Vagina (tissue), 2 donors: ENCODE measurements at regions not wholly inside any gene's neighbourhood (a gene's known extent, or its start where the extent isn't known, plus 50 kb on each side); places are given as distances from the start of the nearest gene placed in this dataset.

Experiments
- DNase-seq, 2 donors: peaks; one replicate each; pipeline ENCODE4 v3.0.0-alpha.2; 2017; ENCODE audit errors: extremely low spot score in 2 of 2
- H3K27ac ChIP-seq: fragments of 200-600 bp; sonication (generic); one replicate; pipeline ENCODE4 v1.5.1; 2019
- H3K27me3 ChIP-seq: fragments of 200-600 bp; sonication (generic); one replicate; pipeline ENCODE4 v1.5.1; 2019
- H3K36me3 ChIP-seq, 2 donors: fragments of 200-600 bp; sonication (generic); one replicate each; pipeline ENCODE4 v1.5.1; 2017 to 2019
- H3K4me1 ChIP-seq: fragments of 200-600 bp; sonication (generic); one replicate; pipeline ENCODE4 v1.5.1; 2019
- H3K4me3 ChIP-seq, 2 donors: fragments of 200-600 bp; sonication (generic); 1 replicate in 1 of 2; 2 replicates in 1 of 2; pipeline ENCODE4 v1.5.1; 2016 to 2019
- H3K9me3 ChIP-seq: fragments of 200-600 bp; sonication (generic); one replicate; pipeline ENCODE4 v1.5.1; 2019
- POLR2A ChIP-seq, 2 donors: fragments of 450-650 bp; IDR thresholded peaks; one replicate each; pipeline ENCODE4 v1.6.1; 2017; ENCODE audit warnings: antibody characterized with exemption in 2 of 2, mild to moderate bottlenecking in 2 of 2, moderate library complexity in 2 of 2
- POLR2AphosphoS5 ChIP-seq, 2 donors: sonication (generic); formaldehyde crosslinking; IDR thresholded peaks; one replicate each; pipeline ENCODE4 v1.9.0; 2017; ENCODE audit warnings: antibody characterized with exemption in 2 of 2, mild to moderate bottlenecking in 2 of 2, low read depth in 1 of 2; ENCODE audit not compliant: insufficient read depth in 1 of 2
- intact Hi-C: fragments of 100-400 bp; cut with DNase I; formaldehyde crosslinking; loops from one replicate; pipeline ENCODE4 v1.15.1; 2023
- TF ChIP-seq, protein P1 (sequence below), 3 experiments: fragments of 450-650 bp in 2 of 3; fragments of 200-600 bp in 1 of 3; sonication (generic) in 1 of 3; IDR thresholded peaks; one replicate each; pipeline ENCODE4 v1.5.1; 2017 to 2019; ENCODE audit warnings: antibody characterized with exemption in 3 of 3, mild to moderate bottlenecking in 2 of 3, moderate library complexity in 2 of 3

DNA sequence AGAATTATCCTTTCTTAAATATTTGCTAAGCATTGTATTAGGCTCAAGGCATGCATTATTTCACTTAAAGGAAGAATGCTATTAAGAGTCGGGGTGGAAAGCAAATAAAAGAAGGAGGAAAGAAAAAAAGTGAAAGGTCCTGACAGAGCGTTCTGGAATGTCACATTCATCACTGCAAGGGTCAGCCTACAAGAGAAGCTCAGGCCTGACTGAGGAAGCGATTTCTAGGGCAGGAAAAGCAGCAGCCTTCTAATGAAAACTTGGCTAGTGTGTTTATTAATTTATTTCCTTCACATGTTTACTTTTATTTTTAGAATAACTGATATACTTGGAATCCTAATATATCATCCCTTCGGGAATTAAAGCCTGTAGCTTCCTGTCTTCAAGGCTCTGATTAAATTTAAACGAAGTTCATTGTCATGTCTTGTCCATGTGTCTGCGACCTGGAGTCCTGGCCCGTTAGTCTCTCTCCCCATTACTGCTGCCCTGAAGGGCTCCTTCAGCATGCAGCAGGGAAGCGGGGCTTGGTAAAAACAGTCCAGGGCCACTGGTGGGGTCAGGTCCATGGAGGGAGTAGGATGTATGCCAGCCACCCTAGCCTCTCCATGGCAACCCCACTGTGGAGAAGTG is 119.2 kb upstream of the CCDC68 start:
- intact Hi-C loops, result no loop called here
- Histone ChIP-seq H3K27ac (no peak overlapping the region), H3K4me3 (no peak overlapping the region), H3K36me3 (no peaks in the 10 kb centered on the region), H3K9me3 (no peaks in the 10 kb centered on the region), H3K27me3 (no peaks in the 10 kb centered on the region), H3K4me1 (no peaks in the 10 kb centered on the region)
- DNase-seq, result no peak
- TF ChIP-seq POLR2AphosphoS5 (IDR thresholded peaks at IDR 0.05; ENCODE audit: insufficient read depth in 1 of 2, low read depth in 1 of 2) (no peak), POLR2A (IDR thresholded peaks at IDR 0.05) (no peak)
- TF ChIP-seq, protein P1, sequence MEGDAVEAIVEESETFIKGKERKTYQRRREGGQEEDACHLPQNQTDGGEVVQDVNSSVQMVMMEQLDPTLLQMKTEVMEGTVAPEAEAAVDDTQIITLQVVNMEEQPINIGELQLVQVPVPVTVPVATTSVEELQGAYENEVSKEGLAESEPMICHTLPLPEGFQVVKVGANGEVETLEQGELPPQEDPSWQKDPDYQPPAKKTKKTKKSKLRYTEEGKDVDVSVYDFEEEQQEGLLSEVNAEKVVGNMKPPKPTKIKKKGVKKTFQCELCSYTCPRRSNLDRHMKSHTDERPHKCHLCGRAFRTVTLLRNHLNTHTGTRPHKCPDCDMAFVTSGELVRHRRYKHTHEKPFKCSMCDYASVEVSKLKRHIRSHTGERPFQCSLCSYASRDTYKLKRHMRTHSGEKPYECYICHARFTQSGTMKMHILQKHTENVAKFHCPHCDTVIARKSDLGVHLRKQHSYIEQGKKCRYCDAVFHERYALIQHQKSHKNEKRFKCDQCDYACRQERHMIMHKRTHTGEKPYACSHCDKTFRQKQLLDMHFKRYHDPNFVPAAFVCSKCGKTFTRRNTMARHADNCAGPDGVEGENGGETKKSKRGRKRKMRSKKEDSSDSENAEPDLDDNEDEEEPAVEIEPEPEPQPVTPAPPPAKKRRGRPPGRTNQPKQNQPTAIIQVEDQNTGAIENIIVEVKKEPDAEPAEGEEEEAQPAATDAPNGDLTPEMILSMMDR (IDR thresholded peaks at IDR 0.05), result no peak

- no peak overlapping the region for H3K27ac ChIP-seq
- TF ChIP-seq POLR2AphosphoS5 (IDR thresholded peaks at IDR 0.05; ENCODE audit: insufficient read depth in 1 of 2, low read depth in 1 of 2) (no peak), POLR2A (IDR thresholded peaks at IDR 0.05) (no peak)
- TF ChIP-seq, protein P1 (IDR thresholded peaks at IDR 0.05), result no peak
- intact Hi-C loops, result no loop called here
- DNase-seq, result no peak
- H3K4me1 ChIP-seq, result no peaks in the 10 kb centered on the region
- H3K9me3 ChIP-seq, result no peaks in the 10 kb centered on the region
- H3K4me3 ChIP-seq, result no peak overlapping the region
- H3K27me3 ChIP-seq, result no peaks in the 10 kb centered on the region
- H3K36me3 ChIP-seq, result no peaks in the 10 kb centered on the region
Measured at GRCh38 chr18:55076643-55077218, 117.5 kb upstream of the CCDC68 start.

GRCh38 chr18:55073834-55074233 is 114.6 kb upstream of the CCDC68 start:
- TF ChIP-seq, protein P1 (IDR thresholded peaks at IDR 0.05), result no peak
- TF ChIP-seq POLR2A (IDR thresholded peaks at IDR 0.05), result no peak
- TF ChIP-seq POLR2AphosphoS5 (IDR thresholded peaks at IDR 0.05; ENCODE audit: insufficient read depth in 1 of 2, low read depth in 1 of 2), result no peak
- intact Hi-C loops, result no loop called here
- Histone ChIP-seq H3K9me3 (no peaks in the 10 kb centered on the region), H3K36me3 (no peaks in the 10 kb centered on the region), H3K27ac (no peak overlapping the region), H3K27me3 (no peaks in the 10 kb centered on the region), H3K4me1 (no peaks in the 10 kb centered on the region), H3K4me3 (no peak overlapping the region)
- no peak for DNase-seq

DNA sequence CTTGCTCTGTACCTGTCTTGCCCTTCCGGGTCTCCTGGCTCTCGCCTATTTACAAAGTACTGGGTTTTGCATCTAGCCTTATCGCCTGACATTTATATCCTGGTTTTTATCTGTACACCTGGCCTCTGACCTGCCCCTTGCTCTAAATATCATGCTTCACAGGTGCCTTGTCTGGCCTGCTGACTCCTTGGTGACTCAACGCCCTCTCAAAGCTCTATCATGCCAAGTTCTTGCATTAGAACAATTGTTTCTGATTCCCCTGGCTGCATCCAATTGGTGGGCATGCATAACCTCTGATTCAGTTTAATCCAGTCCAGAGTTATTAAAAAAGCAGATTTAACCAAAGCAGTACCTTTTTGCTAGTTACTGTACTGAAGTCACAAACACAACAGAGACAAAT is 113.9 kb upstream of the CCDC68 start:
- no peak for TF ChIP-seq POLR2A (IDR thresholded peaks at IDR 0.05)
- TF ChIP-seq, protein P1 (IDR thresholded peaks at IDR 0.05), result no peak
- no peak for TF ChIP-seq POLR2AphosphoS5 (IDR thresholded peaks at IDR 0.05; ENCODE audit: insufficient read depth in 1 of 2, low read depth in 1 of 2)
- intact Hi-C loops, result no loop called here
- Histone ChIP-seq H3K4me1 (no peaks in the 10 kb centered on the region), H3K4me3 (no peak overlapping the region), H3K27me3 (no peaks in the 10 kb centered on the region), H3K27ac (no peak overlapping the region), H3K9me3 (no peaks in the 10 kb centered on the region), H3K36me3 (no peaks in the 10 kb centered on the region)
- no peak for DNase-seq

DNA sequence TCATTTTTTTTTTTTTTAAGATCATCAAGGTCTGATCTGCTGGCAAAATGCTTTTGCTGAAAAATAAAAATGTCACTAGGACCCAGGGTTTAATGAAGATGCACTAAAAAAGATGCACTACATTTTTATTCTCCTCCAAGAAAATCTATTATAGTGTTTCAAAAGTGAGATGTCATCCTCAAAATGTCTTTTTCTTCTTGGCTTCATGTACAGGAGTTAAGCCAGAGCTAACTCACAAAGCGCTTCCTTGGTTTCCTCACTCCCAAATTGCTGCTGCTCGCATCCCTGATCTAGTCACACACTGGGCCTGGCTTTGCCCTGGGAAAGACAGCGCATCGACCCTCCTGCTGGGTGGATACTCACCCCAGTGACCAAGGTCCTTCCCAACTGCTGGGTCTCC is 113.4 kb upstream of the CCDC68 start:
- H3K9me3 ChIP-seq, result no peaks in the 10 kb centered on the region
- H3K27me3 ChIP-seq, result no peaks in the 10 kb centered on the region
- intact Hi-C loops, result no loop called here
- no peaks in the 10 kb centered on the region for H3K4me1 ChIP-seq
- TF ChIP-seq POLR2AphosphoS5 (IDR thresholded peaks at IDR 0.05; ENCODE audit: insufficient read depth in 1 of 2, low read depth in 1 of 2) (no peak), POLR2A (IDR thresholded peaks at IDR 0.05) (no peak)
- TF ChIP-seq, protein P1 (IDR thresholded peaks at IDR 0.05), result no peak
- DNase-seq, result no peak
- no peak overlapping the region for H3K4me3 ChIP-seq
- H3K27ac ChIP-seq, result no peak overlapping the region
- no peaks in the 10 kb centered on the region for H3K36me3 ChIP-seq
